ENCODE measurements at regions not wholly inside any gene's neighbourhood (a gene's known extent, or its start where the extent isn't known, plus 50 kb on each side); places are given as distances from the start of the nearest gene placed in this dataset.

GRCh38 chr3:78398401-78398800, 1358.5 kb downstream of the ROBO2 start:
- Histone ChIP-seq H3K9me3 (replicated peaks; ENCODE audit: control insufficient read depth, insufficient read depth, low read length) (no peaks in the 10 kb centered on the region), H3K4me1 (ENCODE audit: control insufficient read depth, extremely low read depth, insufficient read depth, low read length) (no peaks in the 10 kb centered on the region), H3K9me1 (replicated peaks; ENCODE audit: control insufficient read depth, extremely low read depth, insufficient read depth, low read length) (no peaks in the 10 kb centered on the region), H2AFZ (ENCODE audit: low read depth, low read length) (no peak overlapping the region), H3K27ac (ENCODE audit: insufficient read depth, low read depth, low read length) (no peak overlapping the region), H3K9ac (replicated peaks; ENCODE audit: extremely low read depth, insufficient read depth, low read length) (no peak overlapping the region), H3K4me2 (ENCODE audit: insufficient read depth, low read length) (no peak overlapping the region), H3K4me3 (replicated peaks in 1 of 3; ENCODE audit: insufficient read depth in 1 of 3, low read depth in 1 of 3, low read length in 3 of 3) (no peak overlapping the region), H3K36me3 (ENCODE audit: control insufficient read depth in 2 of 2, extremely low read depth in 1 of 2, insufficient read depth in 2 of 2, low read length in 2 of 2) (no peaks in the 10 kb centered on the region), H4K20me1 (replicated peaks; ENCODE audit: control insufficient read depth, extremely low read depth, insufficient read depth, low read length) (no peaks in the 10 kb centered on the region), H3K27me3 (ENCODE audit: control insufficient read depth in 2 of 2, insufficient read depth in 2 of 2, low read length in 2 of 2) (no peaks in the 10 kb centered on the region), H3K79me2 (ENCODE audit: control insufficient read depth, insufficient read depth, low read length) (no peaks in the 10 kb centered on the region)
- TF ChIP-seq POLR2A (IDR thresholded peaks at IDR 0.05; ENCODE audit: low read depth, low read length) (no peak), CTCF (IDR thresholded peaks at IDR 0.05; ENCODE audit: extremely low read depth in 1 of 2, insufficient read depth in 1 of 2, low read depth in 1 of 2, low read length in 2 of 2) (no peak)
- no peak for DNase-seq (ENCODE audit: low read depth, low spot score)
- intact Hi-C loops (cut with micrococcal nuclease) (no loop called here), dilution Hi-C loops (cut with MboI; ENCODE audit: extremely low pct_ligation_motif_present, low sequenced_read_pairs) (no loop called here)
- POLR2A ChIA-PET: no interaction called here
- CTCF ChIA-PET: no interaction called here
- no peak for FAIRE-seq
- BruUV-seq (replicated peaks): no TSS peak

GRCh38 chr3:78402720-78403119, 1362.8 kb downstream of the ROBO2 start:
- ChIA-PET POLR2A (no interaction called here), CTCF (no interaction called here)
- no peak overlapping the region for H3K4me2 ChIP-seq (ENCODE audit: insufficient read depth, low read length)
- intact Hi-C loops (cut with micrococcal nuclease): no loop called here
- no peaks in the 10 kb centered on the region for H4K20me1 ChIP-seq (replicated peaks; ENCODE audit: control insufficient read depth, extremely low read depth, insufficient read depth, low read length)
- dilution Hi-C loops (cut with MboI; ENCODE audit: extremely low pct_ligation_motif_present, low sequenced_read_pairs): no loop called here
- FAIRE-seq: no peak
- H3K36me3 ChIP-seq (ENCODE audit: control insufficient read depth in 2 of 2, extremely low read depth in 1 of 2, insufficient read depth in 2 of 2, low read length in 2 of 2): no peaks in the 10 kb centered on the region
- no peak overlapping the region for H2AFZ ChIP-seq (ENCODE audit: low read depth, low read length)
- H3K79me2 ChIP-seq (ENCODE audit: control insufficient read depth, insufficient read depth, low read length): no peaks in the 10 kb centered on the region
- H3K9me3 ChIP-seq (replicated peaks; ENCODE audit: control insufficient read depth, insufficient read depth, low read length): no peaks in the 10 kb centered on the region
- H3K27me3 ChIP-seq (ENCODE audit: control insufficient read depth in 2 of 2, insufficient read depth in 2 of 2, low read length in 2 of 2): no peaks in the 10 kb centered on the region
- no peaks in the 10 kb centered on the region for H3K4me1 ChIP-seq (ENCODE audit: control insufficient read depth, extremely low read depth, insufficient read depth, low read length)
- TF ChIP-seq POLR2AphosphoS5 (IDR thresholded peaks at IDR 0.05; ENCODE audit: insufficient read depth, low read depth, low read length) (no peak), MAX (IDR thresholded peaks at IDR 0.05; ENCODE audit: insufficient read depth, insufficient read length) (no peak), FOS (IDR thresholded peaks at IDR 0.05; ENCODE audit: borderline replicate concordance, insufficient read depth, low read length) (no peak), POLR2A (IDR thresholded peaks at IDR 0.05; ENCODE audit: low read depth, low read length) (no peak), CTCF (IDR thresholded peaks at IDR 0.05; ENCODE audit: extremely low read depth in 1 of 2, insufficient read depth in 1 of 2, low read depth in 1 of 2, low read length in 2 of 2) (no peak), JUN (IDR thresholded peaks at IDR 0.05; ENCODE audit: borderline replicate concordance, insufficient read depth, insufficient read length, low read depth) (no peak), EZH2 (IDR thresholded peaks at IDR 0.05; ENCODE audit: borderline replicate concordance, low read depth, low read length, severe bottlenecking) (no peak), GATA2 (IDR thresholded peaks at IDR 0.05; ENCODE audit: insufficient read depth, insufficient read length, low read depth, low read length) (no peak), MYC (IDR thresholded peaks at IDR 0.05; ENCODE audit: low read depth, low read length) (no peak)
- H3K27ac ChIP-seq (ENCODE audit: insufficient read depth, low read depth, low read length): no peak overlapping the region
- DNase-seq (ENCODE audit: low read depth, low spot score): no peak
- BruUV-seq (replicated peaks): no TSS peak
- no peaks in the 10 kb centered on the region for H3K9me1 ChIP-seq (replicated peaks; ENCODE audit: control insufficient read depth, extremely low read depth, insufficient read depth, low read length)
- no peak overlapping the region for H3K4me3 ChIP-seq (replicated peaks in 1 of 3; ENCODE audit: insufficient read depth in 1 of 3, low read depth in 1 of 3, low read length in 3 of 3)
- no peak overlapping the region for H3K9ac ChIP-seq (replicated peaks; ENCODE audit: extremely low read depth, insufficient read depth, low read length)

All from endothelial cell of umbilical vein (primary cell).